T47D (cell line): ENCODE measurements at regions not wholly inside any gene's neighbourhood (a gene's known extent, or its start where the extent isn't known, plus 50 kb on each side); places are given as distances from the start of the nearest gene placed in this dataset.
"Not testable (repeated sequence)": the region's sequence is repeated elsewhere in the genome, so short reads cannot be mapped to it uniquely, and the experiment has no call there.

Experiments
- DNase-seq, 2 experiments: peaks; one replicate each; pipeline versions ENCODE4 v3.0.0 to v3.0.0-alpha.2; 2011 to 2012; ENCODE audit warnings: low read depth in 1 of 2, low spot score in 1 of 2
- JUND ChIP-seq: IDR thresholded peaks from 2 replicates; pipeline ENCODE4 v1.6.1; 2012; ENCODE audit warnings: low read depth
- in situ Hi-C: cut with HindIII; loops from 2 replicates; pipeline ENCODE4 v1.10.0; 2016; ENCODE audit warnings: low sequenced_read_pairs, low pct_unique_long_range_greater_than_20kb

GRCh38 chr9:129311643-129312042, 133.6 kb upstream of the IER5L start:
- in situ Hi-C loops = no loop called here
- TF ChIP-seq JUND = no peak
- no peak for DNase-seq

- TF ChIP-seq JUND = no peak
- in situ Hi-C loops = no loop called here
- no peak for DNase-seq
Observed at GRCh38 chr9:129310666-129311350, 132.7 kb upstream of the IER5L start.

- no peak for DNase-seq
- no peak for TF ChIP-seq JUND
- in situ Hi-C loops = no loop called here
Observed at GRCh38 chr9:129309906-129310305, 131.8 kb upstream of the IER5L start.

- no peak for DNase-seq
- TF ChIP-seq JUND = no peak
- in situ Hi-C loops = no loop called here
Observed at GRCh38 chr9:129309041-129309430, 131.0 kb upstream of the IER5L start.

- DNase-seq = no peak
- no peak for TF ChIP-seq JUND
- in situ Hi-C loops = no loop called here
Observed at GRCh38 chr9:129307227-129307970, 129.3 kb upstream of the IER5L start.

GRCh38 chr9:129306318-129306973, 128.4 kb upstream of the IER5L start:
- in situ Hi-C loops = no loop called here
- TF ChIP-seq JUND = no peak
- DNase-seq = no peak

GRCh38 chr9:129305246-129305645, 127.2 kb upstream of the IER5L start:
- in situ Hi-C loops = no loop called here
- no peak for TF ChIP-seq JUND
- DNase-seq = no peak

- TF ChIP-seq JUND = no peak
- in situ Hi-C loops = no loop called here
- no peak for DNase-seq
Observed at GRCh38 chr9:129301941-129302340, 123.9 kb upstream of the IER5L start.

- in situ Hi-C loops, DNase-seq: not testable (repeated sequence)
Observed at GRCh38 chr9:129296195-129296594, 118.1 kb upstream of the IER5L start.

- in situ Hi-C loops = no loop called here
Observed at GRCh38 chr9:129291041-129291501, 113.0 kb upstream of the IER5L start.

GRCh38 chr9:129290606-129291005, 112.5 kb upstream of the IER5L start:
- in situ Hi-C loops = no loop called here
- TF ChIP-seq JUND = no peak

More at GRCh38 chr9:129291041-129291501, 113.0 kb upstream of the IER5L start:
- TF ChIP-seq JUND = no peak
- no peak for DNase-seq

GRCh38 chr9:129289883-129290282, 111.8 kb upstream of the IER5L start:
- no peak for TF ChIP-seq JUND
- no peak for DNase-seq
- in situ Hi-C loops = no loop called here

More at GRCh38 chr9:129290606-129291005, 112.5 kb upstream of the IER5L start:
- DNase-seq = no peak

- in situ Hi-C loops = no loop called here
- TF ChIP-seq JUND = no peak
- DNase-seq = no peak
Observed at GRCh38 chr9:129289131-129289731, 111.2 kb upstream of the IER5L start.
